ENCODE measurements at regions not wholly inside any gene's neighbourhood (a gene's known extent, or its start where the extent isn't known, plus 50 kb on each side); places are given as distances from the start of the nearest gene placed in this dataset.
"Not testable (repeated sequence)": the region's sequence is repeated elsewhere in the genome, so short reads cannot be mapped to it uniquely, and the experiment has no call there.

DNA sequence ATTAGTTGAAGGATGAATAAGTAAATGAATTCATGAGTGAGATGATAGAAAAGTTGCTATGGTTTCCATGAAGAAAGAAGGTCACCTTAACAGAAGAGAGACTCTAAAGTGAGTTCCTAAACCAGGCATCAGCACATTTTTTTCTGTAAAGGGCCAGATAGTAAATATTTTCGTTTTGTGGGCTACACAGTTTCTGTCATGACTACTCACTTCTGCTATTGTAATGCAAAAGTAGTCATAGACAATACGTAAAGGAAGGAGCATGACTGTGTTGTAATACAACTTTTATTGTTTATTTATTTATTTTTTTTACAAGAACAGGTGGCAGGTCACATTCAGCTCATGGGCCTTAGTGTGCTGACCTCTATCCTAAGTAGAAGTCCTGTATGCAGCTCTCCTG is 426.1 kb upstream of the DYNLRB2 start:
- DNase-seq: no peak

GRCh38 chr16:80113873-80114574 is 426.8 kb upstream of the DYNLRB2 start:
- no peak for DNase-seq

DNA sequence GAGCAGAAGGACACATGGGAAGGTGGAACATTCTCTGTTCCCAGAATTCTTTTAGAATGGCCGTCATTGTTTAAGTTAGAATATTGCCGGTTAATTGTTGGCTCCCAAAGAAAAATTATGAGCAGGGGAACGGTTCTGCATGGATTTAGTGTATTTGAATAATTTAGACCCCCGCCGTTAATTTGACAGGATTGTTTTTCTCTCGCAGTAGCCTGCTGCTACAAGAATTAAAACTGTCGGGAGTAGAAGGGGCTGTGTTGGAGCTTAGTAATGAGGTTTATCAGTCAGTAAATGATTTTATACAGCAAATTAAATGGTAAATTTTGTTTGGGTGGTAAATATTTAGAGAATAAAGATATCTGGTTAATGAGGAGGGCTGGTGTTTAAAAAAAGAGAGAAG is 431.2 kb upstream of the DYNLRB2 start:
- DNase-seq: no peak

DNA sequence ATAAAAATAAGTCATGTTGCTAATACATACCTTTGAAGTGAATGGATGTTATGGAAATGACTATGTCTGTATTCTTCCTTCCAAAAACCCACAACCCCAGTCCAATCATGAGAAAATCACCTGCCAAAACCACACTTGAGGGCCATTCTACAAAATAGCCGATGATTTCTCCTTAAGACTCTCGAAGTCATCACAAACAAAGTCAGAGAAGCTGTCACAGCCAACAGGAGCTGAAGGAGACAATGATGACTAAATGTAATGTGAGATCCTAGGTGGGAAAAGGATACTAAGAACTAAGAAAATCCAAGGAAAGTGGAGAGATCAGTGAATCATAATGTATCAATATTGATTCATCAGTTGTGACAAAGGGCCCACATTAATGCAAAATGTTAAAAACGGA is 432.9 kb upstream of the DYNLRB2 start:
- no peak for DNase-seq

GRCh38 chr16:80105751-80106150 is 435.0 kb upstream of the DYNLRB2 start:
- no peak for DNase-seq

- DNase-seq: no peak
Measured at GRCh38 chr16:80105160-80105559, 435.6 kb upstream of the DYNLRB2 start.

GRCh38 chr16:80104401-80104800 is 436.4 kb upstream of the DYNLRB2 start:
- DNase-seq: no peak

GRCh38 chr16:80103463-80103862 is 437.3 kb upstream of the DYNLRB2 start:
- no peak for DNase-seq

DNA sequence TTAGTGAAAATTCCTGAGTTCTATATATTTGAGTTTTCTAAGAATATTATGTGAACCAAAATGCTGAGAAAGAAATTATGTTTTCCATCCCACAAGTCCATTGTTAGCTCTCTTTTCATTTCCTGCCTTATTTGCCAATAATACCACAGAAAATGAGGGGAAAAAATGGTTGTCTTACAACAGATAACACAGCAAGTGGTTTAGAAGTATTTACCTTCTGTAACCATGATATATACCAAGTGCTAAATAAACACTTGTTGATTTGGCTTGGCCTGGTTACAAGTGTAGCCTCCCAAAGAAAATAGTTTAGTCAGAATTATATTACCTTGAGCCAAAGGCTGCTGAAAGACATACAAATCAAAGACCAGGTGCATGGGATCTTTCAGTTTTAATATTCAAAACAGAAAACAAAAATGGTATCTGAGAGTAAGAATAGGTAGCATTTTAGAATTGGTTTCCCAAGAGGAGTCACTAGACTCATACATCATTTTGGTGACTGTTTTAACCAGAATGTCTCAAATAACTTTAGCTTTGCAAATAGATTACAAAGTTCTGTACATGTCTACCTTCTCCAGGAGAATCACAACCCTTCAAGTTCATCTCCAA is 439.8 kb upstream of the DYNLRB2 start:
- DNase-seq: no peak

DNA sequence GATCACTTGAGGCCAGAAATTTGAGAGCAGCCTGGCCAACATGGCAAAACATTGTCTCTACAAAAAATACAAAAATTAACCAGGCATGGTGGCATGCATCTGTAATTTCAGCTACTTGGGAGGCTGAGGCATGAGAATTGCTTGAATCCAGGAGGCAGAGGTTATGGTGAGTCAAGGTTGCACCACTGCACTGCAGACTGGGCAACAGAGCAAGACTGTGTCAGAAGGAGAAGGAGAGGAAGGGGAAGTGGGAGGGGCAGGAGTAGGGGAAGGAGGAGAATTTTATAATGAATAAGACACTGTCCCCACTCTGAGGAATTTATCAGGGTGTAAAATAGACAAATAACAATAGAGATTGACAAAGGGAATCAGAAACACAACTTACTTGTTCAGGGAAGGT is 440.6 kb upstream of the DYNLRB2 start:
- DNase-seq: no peak

DNA sequence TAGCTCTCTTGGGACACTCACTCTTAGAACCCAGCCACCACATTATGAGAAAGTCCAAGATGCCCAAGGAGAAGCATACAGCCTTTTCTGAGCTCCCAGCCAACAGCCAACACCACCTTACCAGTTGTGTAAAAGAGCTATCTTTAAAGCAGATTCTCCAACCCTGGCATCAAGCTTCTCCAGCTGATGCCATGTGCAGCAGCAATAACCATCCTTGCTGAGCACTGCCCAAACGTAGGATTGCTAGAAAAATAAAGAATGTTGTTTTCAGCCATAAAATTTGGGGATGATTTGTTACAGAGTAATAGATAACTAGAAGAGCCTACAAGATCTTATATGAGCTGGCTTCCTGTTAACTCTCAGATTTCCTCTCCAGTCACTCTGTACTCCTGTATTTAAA is 443.7 kb upstream of the DYNLRB2 start:
- DNase-seq: no peak

GRCh38 chr16:80092681-80093080 is 448.1 kb upstream of the DYNLRB2 start:
- no peak for DNase-seq

- not testable (repeated sequence) for DNase-seq
Measured at GRCh38 chr16:80091453-80091852, 449.3 kb upstream of the DYNLRB2 start.

DNA sequence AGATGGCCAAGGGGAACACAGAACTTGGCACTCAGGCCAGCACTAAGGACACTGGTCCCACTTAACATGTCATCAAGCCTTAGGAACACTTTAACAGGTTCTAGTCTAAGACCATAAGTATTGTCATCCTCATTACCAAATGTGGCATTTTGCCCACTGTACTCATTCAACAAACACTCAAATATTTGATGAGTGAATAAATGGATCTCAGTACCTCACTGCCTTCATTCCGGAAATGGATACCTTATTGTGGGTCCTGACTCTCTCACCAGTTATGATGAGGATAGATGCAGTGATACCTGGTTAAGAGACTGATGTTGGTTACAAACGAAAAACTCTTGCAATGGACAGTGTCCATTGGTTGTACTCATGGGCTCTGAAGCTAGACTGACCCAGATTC is 455.2 kb upstream of the DYNLRB2 start:
- DNase-seq: no peak

- DNase-seq: no peak
Measured at GRCh38 chr16:80084614-80085013, 456.2 kb upstream of the DYNLRB2 start.

- DNase-seq: no peak
Measured at GRCh38 chr16:80084163-80084562, 456.6 kb upstream of the DYNLRB2 start.

DNA sequence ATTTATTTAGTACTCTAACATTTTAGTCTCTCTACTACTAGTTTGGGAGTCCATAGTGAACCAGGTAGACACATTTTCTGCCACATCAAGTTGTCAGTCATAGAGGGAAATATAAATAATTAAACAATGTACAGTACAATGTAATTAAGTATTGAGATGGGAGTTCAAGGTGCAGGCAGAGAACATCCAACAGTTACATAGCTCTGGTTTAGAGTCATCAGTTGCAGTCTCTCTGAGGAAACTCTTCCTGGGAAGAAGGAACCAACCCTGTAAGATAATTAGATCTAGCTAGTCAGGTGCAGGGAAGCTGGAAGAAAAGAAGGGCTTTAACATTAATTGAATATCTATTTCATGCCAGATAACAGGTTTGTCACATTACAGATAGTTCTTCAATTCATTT is 457.9 kb upstream of the DYNLRB2 start:
- DNase-seq: no peak

GRCh38 chr16:80081846-80082245 is 458.9 kb upstream of the DYNLRB2 start:
- DNase-seq: no peak

DNA sequence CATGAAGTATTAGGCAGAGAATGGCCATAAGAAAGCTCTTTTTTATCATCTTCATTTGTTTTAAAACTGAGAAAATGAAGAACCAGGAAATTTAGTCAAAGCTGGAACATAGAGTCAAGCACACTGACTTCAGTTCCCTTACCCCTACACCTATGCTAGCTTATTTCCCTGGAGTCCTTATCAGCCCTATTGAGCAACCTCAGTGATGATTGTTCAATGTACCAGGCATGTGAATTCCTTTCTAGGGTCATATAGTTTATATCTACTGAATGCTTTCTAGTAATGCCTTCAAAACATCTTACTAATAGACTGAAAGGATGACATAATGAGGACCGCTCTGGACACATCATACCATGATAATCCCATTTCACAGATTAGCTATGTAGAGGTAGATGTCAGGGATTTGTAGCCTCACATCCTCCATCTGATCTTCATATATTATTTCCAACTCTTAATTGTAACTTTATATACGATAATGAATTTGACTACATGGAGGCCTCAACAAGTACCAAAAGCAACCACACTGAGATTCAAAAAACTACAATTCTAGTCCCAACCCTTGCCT is 460.4 kb upstream of the DYNLRB2 start:
- DNase-seq: no peak

DNA sequence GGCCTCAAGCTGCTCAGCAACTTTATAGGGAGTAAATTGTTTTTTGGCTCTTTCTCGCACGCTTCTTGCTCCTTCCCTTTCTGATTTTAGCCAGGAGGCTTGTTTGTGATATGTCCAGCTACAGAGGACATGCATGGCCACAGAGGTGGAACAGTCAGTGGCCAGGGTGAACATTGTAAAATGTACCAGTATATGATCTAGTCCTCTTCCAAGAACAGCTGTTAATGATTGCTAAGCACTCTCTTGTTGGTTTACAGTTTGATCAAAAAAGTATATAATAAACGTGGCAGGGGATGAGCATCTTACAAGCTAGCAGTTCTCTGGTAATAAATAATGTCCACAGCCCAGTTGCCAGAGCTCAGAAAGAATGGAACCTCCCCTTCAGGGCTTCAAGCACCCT is 461.7 kb upstream of the DYNLRB2 start:
- no peak for DNase-seq

GRCh38 chr16:80077696-80078095 is 463.1 kb upstream of the DYNLRB2 start:
- no peak for DNase-seq

DNA sequence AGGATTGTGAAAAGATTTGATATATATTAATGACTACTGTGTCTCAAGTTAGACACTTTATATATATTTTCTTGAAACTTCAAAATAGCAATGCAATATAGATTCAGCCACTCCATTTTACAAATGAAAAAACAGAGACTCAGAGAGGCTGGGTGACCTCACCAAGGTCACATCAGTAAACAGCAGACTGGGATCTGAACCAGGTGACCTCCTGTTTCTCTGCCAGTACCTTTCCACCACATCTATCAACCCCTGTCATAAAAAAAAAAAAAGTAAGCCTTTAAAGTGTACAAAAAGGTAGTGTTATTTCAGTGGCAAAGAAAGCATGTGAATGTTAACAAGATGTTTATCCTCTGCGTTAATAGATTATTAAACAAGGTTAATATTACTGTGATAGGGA is 466.5 kb upstream of the DYNLRB2 start:
- DNase-seq: no peak

GRCh38 chr16:80071964-80072456 is 468.8 kb upstream of the DYNLRB2 start:
- DNase-seq: no peak

DNA sequence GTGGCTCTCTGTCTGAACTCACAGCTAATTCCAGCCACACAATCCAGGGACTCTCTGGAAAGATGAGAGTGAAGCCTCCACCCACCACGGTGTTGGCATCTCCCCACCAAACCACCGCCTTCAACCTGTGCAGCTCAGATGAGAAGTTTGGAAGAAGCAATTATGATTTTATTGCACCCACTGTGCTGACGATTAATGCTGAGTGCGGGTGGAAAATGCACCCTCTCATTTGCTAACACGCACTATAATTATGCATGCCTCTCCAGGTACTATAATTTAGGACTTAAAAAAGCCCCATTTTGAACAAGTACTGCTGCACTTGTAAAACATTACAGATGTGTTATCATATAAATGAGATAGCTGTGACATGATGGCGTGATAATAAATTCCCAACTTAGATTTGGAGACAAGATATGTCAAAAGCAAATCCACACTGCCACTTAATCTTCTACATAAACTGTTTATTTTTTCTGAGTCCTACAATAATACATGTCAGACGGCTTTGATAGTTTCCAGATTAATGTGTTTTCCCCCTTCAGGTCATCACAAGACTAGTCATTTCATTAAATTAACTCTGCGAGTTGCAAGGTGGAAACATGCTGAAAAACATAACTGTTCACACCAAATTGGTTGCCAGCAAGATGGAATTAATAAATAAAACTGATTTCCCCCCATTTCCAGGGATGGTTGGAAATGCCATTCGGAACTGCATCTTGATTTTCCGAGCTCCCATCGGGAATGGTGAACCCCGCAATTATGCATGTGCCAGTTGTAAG is 466.5 kb upstream of the MAF start:
- DNase-seq: no peak

All from stimulated activated CD4-positive, alpha-beta T cell treated with anti-CD3 and anti-CD28 coated beads, Interleukin-12 subunit alpha, Interleukin-12 subunit beta, amount 100 ng/mL, for 4 hours (primary cell).